GM23338 (cell line): ENCODE measurements at regions not wholly inside any gene's neighbourhood (a gene's known extent, or its start where the extent isn't known, plus 50 kb on each side); places are given as distances from the start of the nearest gene placed in this dataset.

Experiments
- CREB1 ChIP-seq: fragments of 250-450 bp; sonication (Bioruptor Pico); IDR thresholded peaks from 2 replicates; pipeline ENCODE4 v1.5.0; 2020; ENCODE audit warnings: low read depth, mild to moderate bottlenecking, moderate library complexity
- EZH2 ChIP-seq: fragments of 200-600 bp; sonication (generic); IDR thresholded peaks from one replicate; pipeline ENCODE4 v1.8.0; 2017; ENCODE audit warnings: antibody characterized with exemption, mild to moderate bottlenecking, low read depth; ENCODE audit not compliant: unreplicated experiment
- EZH2phosphoT487 ChIP-seq: fragments of 200-600 bp; sonication (generic); IDR thresholded peaks from one replicate; pipeline ENCODE4 v1.8.1; 2018; ENCODE audit warnings: antibody characterized with exemption; ENCODE audit not compliant: unreplicated experiment
- JUNB ChIP-seq: IDR thresholded peaks from one replicate; pipeline ENCODE4 v1.6.1; 2016; ENCODE audit warnings: antibody characterized with exemption; ENCODE audit not compliant: unreplicated experiment
- POLR2AphosphoS5 ChIP-seq: IDR thresholded peaks from 2 replicates; pipeline ENCODE4 v1.6.1; 2016; ENCODE audit warnings: antibody characterized with exemption, low read depth
- STAT1 ChIP-seq: IDR thresholded peaks from one replicate; pipeline ENCODE4 v1.6.1; 2016; ENCODE audit warnings: antibody characterized with exemption; ENCODE audit not compliant: unreplicated experiment
- ZNF331 ChIP-seq: fragments of 250-450 bp; sonication (Bioruptor Pico); IDR thresholded peaks from 2 replicates; pipeline ENCODE4 v1.5.0; 2020; ENCODE audit warnings: low read depth, mild to moderate bottlenecking, moderate library complexity
- TF ChIP-seq, protein P1 (sequence below), 2 experiments: fragments of 200-600 bp in 1 of 2; sonication (generic) in 1 of 2; conservative IDR thresholded peaks; 2 replicates each; pipeline versions ENCODE4 v1.5.1 to v1.6.1; 2016 to 2017; ENCODE audit warnings: antibody characterized with exemption in 2 of 2, low read depth in 2 of 2, mild to moderate bottlenecking in 2 of 2, moderate library complexity in 1 of 2
- TF ChIP-seq, protein P2 (sequence below): IDR thresholded peaks from one replicate; pipeline ENCODE4 v1.6.1; 2018; ENCODE audit warnings: antibody characterized with exemption; ENCODE audit not compliant: unreplicated experiment
- TF ChIP-seq, protein P3 (sequence below): IDR thresholded peaks from 2 replicates; pipeline ENCODE4 v1.6.1; 2016; ENCODE audit warnings: antibody characterized with exemption
- TF ChIP-seq, protein P4 (sequence below): fragments of 250-450 bp; sonication (Bioruptor Pico); IDR thresholded peaks from 2 replicates; pipeline ENCODE4 v1.5.0; 2020; ENCODE audit warnings: mild to moderate bottlenecking, moderate library complexity

DNA sequence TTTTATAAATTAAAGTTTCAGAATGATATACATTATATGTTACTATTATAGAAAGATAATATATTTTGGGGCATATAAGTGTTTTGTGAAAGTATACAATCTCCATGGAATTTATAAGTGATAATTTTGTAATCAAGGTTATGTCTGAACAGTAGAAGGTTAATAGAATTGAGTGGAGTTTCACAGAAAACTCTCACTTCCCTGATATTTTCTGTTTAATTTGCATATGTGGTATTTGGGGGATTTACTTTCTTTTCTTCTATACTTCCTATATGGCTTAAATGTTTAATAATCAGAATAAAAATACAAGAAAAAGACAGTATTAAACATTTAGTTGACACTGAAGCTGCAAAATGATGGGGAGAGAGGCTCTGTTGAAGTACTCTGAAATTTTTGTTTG is 848.5 kb downstream of the DACH1 start:
- TF ChIP-seq, protein P1, sequence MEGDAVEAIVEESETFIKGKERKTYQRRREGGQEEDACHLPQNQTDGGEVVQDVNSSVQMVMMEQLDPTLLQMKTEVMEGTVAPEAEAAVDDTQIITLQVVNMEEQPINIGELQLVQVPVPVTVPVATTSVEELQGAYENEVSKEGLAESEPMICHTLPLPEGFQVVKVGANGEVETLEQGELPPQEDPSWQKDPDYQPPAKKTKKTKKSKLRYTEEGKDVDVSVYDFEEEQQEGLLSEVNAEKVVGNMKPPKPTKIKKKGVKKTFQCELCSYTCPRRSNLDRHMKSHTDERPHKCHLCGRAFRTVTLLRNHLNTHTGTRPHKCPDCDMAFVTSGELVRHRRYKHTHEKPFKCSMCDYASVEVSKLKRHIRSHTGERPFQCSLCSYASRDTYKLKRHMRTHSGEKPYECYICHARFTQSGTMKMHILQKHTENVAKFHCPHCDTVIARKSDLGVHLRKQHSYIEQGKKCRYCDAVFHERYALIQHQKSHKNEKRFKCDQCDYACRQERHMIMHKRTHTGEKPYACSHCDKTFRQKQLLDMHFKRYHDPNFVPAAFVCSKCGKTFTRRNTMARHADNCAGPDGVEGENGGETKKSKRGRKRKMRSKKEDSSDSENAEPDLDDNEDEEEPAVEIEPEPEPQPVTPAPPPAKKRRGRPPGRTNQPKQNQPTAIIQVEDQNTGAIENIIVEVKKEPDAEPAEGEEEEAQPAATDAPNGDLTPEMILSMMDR (conservative IDR thresholded peaks at IDR 0.05; ENCODE audit: low read depth in 2 of 2): no peak
- TF ChIP-seq, protein P2, sequence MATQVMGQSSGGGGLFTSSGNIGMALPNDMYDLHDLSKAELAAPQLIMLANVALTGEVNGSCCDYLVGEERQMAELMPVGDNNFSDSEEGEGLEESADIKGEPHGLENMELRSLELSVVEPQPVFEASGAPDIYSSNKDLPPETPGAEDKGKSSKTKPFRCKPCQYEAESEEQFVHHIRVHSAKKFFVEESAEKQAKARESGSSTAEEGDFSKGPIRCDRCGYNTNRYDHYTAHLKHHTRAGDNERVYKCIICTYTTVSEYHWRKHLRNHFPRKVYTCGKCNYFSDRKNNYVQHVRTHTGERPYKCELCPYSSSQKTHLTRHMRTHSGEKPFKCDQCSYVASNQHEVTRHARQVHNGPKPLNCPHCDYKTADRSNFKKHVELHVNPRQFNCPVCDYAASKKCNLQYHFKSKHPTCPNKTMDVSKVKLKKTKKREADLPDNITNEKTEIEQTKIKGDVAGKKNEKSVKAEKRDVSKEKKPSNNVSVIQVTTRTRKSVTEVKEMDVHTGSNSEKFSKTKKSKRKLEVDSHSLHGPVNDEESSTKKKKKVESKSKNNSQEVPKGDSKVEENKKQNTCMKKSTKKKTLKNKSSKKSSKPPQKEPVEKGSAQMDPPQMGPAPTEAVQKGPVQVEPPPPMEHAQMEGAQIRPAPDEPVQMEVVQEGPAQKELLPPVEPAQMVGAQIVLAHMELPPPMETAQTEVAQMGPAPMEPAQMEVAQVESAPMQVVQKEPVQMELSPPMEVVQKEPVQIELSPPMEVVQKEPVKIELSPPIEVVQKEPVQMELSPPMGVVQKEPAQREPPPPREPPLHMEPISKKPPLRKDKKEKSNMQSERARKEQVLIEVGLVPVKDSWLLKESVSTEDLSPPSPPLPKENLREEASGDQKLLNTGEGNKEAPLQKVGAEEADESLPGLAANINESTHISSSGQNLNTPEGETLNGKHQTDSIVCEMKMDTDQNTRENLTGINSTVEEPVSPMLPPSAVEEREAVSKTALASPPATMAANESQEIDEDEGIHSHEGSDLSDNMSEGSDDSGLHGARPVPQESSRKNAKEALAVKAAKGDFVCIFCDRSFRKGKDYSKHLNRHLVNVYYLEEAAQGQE: no peak
- TF ChIP-seq EZH2: no peak
- TF ChIP-seq POLR2AphosphoS5: no peak
- no peak for TF ChIP-seq CREB1 (CRISPR knock-in tag)
- TF ChIP-seq, protein P3, sequence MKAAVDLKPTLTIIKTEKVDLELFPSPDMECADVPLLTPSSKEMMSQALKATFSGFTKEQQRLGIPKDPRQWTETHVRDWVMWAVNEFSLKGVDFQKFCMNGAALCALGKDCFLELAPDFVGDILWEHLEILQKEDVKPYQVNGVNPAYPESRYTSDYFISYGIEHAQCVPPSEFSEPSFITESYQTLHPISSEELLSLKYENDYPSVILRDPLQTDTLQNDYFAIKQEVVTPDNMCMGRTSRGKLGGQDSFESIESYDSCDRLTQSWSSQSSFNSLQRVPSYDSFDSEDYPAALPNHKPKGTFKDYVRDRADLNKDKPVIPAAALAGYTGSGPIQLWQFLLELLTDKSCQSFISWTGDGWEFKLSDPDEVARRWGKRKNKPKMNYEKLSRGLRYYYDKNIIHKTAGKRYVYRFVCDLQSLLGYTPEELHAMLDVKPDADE: no peak
- TF ChIP-seq EZH2phosphoT487: no peak
- TF ChIP-seq, protein P4, sequence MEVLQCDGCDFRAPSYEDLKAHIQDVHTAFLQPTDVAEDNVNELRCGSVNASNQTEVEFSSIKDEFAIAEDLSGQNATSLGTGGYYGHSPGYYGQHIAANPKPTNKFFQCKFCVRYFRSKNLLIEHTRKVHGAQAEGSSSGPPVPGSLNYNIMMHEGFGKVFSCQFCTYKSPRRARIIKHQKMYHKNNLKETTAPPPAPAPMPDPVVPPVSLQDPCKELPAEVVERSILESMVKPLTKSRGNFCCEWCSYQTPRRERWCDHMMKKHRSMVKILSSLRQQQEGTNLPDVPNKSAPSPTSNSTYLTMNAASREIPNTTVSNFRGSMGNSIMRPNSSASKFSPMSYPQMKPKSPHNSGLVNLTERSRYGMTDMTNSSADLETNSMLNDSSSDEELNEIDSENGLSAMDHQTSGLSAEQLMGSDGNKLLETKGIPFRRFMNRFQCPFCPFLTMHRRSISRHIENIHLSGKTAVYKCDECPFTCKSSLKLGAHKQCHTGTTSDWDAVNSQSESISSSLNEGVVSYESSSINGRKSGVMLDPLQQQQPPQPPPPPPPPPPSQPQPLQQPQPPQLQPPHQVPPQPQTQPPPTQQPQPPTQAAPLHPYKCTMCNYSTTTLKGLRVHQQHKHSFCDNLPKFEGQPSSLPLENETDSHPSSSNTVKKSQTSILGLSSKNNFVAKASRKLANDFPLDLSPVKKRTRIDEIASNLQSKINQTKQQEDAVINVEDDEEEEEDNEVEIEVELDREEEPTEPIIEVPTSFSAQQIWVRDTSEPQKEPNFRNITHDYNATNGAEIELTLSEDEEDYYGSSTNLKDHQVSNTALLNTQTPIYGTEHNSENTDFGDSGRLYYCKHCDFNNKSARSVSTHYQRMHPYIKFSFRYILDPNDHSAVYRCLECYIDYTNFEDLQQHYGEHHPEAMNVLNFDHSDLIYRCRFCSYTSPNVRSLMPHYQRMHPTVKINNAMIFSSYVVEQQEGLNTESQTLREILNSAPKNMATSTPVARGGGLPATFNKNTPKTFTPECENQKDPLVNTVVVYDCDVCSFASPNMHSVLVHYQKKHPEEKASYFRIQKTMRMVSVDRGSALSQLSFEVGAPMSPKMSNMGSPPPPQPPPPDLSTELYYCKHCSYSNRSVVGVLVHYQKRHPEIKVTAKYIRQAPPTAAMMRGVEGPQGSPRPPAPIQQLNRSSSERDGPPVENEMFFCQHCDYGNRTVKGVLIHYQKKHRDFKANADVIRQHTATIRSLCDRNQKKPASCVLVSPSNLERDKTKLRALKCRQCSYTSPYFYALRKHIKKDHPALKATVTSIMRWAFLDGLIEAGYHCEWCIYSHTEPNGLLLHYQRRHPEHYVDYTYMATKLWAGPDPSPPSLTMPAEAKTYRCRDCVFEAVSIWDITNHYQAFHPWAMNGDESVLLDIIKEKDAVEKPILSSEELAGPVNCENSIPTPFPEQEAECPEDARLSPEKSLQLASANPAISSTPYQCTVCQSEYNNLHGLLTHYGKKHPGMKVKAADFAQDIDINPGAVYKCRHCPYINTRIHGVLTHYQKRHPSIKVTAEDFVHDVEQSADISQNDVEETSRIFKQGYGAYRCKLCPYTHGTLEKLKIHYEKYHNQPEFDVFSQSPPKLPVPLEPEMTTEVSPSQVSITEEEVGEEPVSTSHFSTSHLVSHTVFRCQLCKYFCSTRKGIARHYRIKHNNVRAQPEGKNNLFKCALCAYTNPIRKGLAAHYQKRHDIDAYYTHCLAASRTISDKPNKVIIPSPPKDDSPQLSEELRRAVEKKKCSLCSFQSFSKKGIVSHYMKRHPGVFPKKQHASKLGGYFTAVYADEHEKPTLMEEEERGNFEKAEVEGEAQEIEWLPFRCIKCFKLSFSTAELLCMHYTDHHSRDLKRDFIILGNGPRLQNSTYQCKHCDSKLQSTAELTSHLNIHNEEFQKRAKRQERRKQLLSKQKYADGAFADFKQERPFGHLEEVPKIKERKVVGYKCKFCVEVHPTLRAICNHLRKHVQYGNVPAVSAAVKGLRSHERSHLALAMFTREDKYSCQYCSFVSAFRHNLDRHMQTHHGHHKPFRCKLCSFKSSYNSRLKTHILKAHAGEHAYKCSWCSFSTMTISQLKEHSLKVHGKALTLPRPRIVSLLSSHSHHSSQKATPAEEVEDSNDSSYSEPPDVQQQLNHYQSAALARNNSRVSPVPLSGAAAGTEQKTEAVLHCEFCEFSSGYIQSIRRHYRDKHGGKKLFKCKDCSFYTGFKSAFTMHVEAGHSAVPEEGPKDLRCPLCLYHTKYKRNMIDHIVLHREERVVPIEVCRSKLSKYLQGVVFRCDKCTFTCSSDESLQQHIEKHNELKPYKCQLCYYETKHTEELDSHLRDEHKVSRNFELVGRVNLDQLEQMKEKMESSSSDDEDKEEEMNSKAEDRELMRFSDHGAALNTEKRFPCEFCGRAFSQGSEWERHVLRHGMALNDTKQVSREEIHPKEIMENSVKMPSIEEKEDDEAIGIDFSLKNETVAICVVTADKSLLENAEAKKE (CRISPR knock-in tag): no peak
- TF ChIP-seq STAT1: no peak
- no peak for TF ChIP-seq JUNB
- TF ChIP-seq ZNF331: no peak
